HG03108 (cell line): ENCODE measurements at regions not wholly inside any gene's neighbourhood (a gene's known extent, or its start where the extent isn't known, plus 50 kb on each side); places are given as distances from the start of the nearest gene placed in this dataset.
A peak's percentile ranks its signal among the peaks of the same experiment; 100 is the strongest.

Source experiments
- ATAC-seq: cut with Tn5 transposase; IDR thresholded peaks from one replicate; pipeline ENCODE4 v1.9.1; 2021; ENCODE audit warnings: moderate library complexity; ENCODE audit not compliant: unreplicated experiment

- no peak for ATAC-seq
Observed at GRCh38 chr2:64704161-64704560, 50.4 kb upstream of the SERTAD2 start.

GRCh38 chr2:64704996-64705395 is 51.3 kb upstream of the SERTAD2 start:
- ATAC-seq: no peak

GRCh38 chr2:64707276-64707675 is 53.6 kb upstream of the SERTAD2 start:
- no peak for ATAC-seq

GRCh38 chr2:64708829-64709228 is 55.1 kb upstream of the SERTAD2 start:
- no peak for ATAC-seq

- no peak for ATAC-seq
Observed at GRCh38 chr2:64711252-64711800, 57.6 kb upstream of the SERTAD2 start.

- no peak for ATAC-seq
Observed at GRCh38 chr2:64713686-64714085, 60.0 kb upstream of the SERTAD2 start.

GRCh38 chr2:64716569-64716968 is 62.9 kb upstream of the SERTAD2 start:
- no peak for ATAC-seq

- ATAC-seq: no peak
Observed at GRCh38 chr2:64718250-64718885, 64.7 kb upstream of the SERTAD2 start.

- ATAC-seq: no peak
Observed at GRCh38 chr2:64720535-64721319, 67.0 kb upstream of the SERTAD2 start.

- no peak for ATAC-seq
Observed at GRCh38 chr2:64721320-64721623, 67.6 kb upstream of the SERTAD2 start.

GRCh38 chr2:64722291-64723044 is 68.8 kb upstream of the SERTAD2 start:
- no peak for ATAC-seq

GRCh38 chr2:64727013-64727767 is 73.5 kb upstream of the SERTAD2 start:
- peak; percentile 77 for ATAC-seq

- ATAC-seq: no peak
Observed at GRCh38 chr2:64727843-64728463, 74.2 kb upstream of the SERTAD2 start.

- ATAC-seq: no peak
Observed at GRCh38 chr2:64730551-64731262, 77.0 kb upstream of the SERTAD2 start.

GRCh38 chr2:64731263-64731643 is 77.5 kb upstream of the SERTAD2 start:
- ATAC-seq: no peak

- no peak for ATAC-seq
Observed at GRCh38 chr2:64731746-64732145, 78.0 kb upstream of the SERTAD2 start.

- ATAC-seq: no peak
Observed at GRCh38 chr2:64732146-64732545, 78.4 kb upstream of the SERTAD2 start.

- ATAC-seq: no peak
Observed at GRCh38 chr2:64735504-64735903, 81.8 kb upstream of the SERTAD2 start.

GRCh38 chr2:64737547-64737946 is 83.8 kb upstream of the SERTAD2 start:
- no peak for ATAC-seq

GRCh38 chr2:64738026-64738425 is 84.3 kb upstream of the SERTAD2 start:
- peak; percentile 58 for ATAC-seq
